ENCODE measurements at regions not wholly inside any gene's neighbourhood (a gene's known extent, or its start where the extent isn't known, plus 50 kb on each side); places are given as distances from the start of the nearest gene placed in this dataset.

- 0 out of 2 replicates have a peak, but pooled peaks have one; percentile 23 for TF ChIP-seq CTCF (conservative IDR thresholded peaks at IDR 0.05)
- H3K27ac ChIP-seq = peak overlapping the region; percentile 74
These were observed 93.0 kb upstream of the LPP start for GRCh38 chr3:188060840-188061544.

GRCh38 chr3:188062216-188062615 is 91.7 kb upstream of the LPP start:
- peak overlapping the region; percentile 74 for H3K27ac ChIP-seq
- TF ChIP-seq CTCF (conservative IDR thresholded peaks at IDR 0.05) = no peak

DNA sequence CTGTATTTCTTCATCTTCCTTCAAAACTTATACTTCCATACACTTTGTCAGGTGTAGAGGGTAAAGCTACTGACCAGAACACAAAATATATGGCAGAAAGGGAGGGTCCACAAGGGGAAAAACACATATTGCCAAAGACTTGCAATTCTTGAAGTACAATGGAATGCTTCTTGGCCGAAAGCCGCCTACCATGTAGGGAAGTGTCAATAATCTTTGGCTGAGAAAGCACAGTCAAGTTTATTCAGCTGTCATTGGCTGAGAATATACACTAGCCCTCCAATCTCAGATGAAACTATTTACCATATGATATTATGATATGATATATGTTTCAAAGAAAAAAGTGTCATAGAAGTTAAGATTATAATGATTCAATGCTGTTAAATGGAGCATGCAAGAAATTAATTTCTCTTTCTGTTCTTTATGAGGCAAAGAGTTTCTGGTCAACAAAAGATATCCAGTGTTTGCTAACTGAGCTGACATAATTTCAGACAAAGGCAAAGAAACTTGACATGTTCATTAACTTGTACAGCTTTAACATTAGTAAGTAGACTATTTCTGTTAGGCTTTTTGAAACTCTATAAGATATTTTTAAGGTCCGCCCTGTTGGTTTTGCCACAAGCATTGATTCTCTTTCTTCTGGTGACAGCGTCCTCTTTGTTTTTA is 89.0 kb upstream of the LPP start:
- no peak overlapping the region for H3K27ac ChIP-seq
- no peak for TF ChIP-seq CTCF (conservative IDR thresholded peaks at IDR 0.05)

GRCh38 chr3:188066141-188066540 is 87.8 kb upstream of the LPP start:
- H3K27ac ChIP-seq = no peak overlapping the region
- no peak for TF ChIP-seq CTCF (conservative IDR thresholded peaks at IDR 0.05)

- TF ChIP-seq CTCF (conservative IDR thresholded peaks at IDR 0.05) = no peak
- no peak overlapping the region for H3K27ac ChIP-seq
These were observed 86.0 kb upstream of the LPP start for GRCh38 chr3:188067932-188068331.

DNA sequence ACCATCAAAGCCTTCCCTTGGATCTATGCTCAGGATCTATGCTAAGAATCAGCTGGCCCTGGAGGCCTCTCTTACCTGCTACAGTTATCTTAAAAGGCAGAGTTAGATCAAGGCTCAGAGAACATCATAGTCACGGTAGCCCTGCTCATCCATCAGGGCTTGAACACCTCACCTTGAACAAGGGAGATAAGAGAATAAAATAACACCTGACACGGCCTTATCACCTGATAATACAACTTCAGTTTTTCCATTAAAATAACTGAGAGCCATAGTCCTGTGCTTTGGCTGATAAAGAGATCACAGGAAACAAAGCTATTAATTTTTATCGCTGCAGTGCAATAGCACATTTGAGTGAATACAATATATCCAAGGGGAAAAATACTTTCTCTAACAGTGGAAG is 85.6 kb upstream of the LPP start:
- TF ChIP-seq CTCF (conservative IDR thresholded peaks at IDR 0.05) = no peak
- H3K27ac ChIP-seq = no peak overlapping the region

- TF ChIP-seq CTCF (conservative IDR thresholded peaks at IDR 0.05) = no peak
- H3K27ac ChIP-seq = no peak overlapping the region
These were observed 82.3 kb upstream of the LPP start for GRCh38 chr3:188071636-188072035.

Measured in VCaP (cell line).